Mammary epithelial cell (primary cell): ENCODE measurements at regions not wholly inside any gene's neighbourhood (a gene's known extent, or its start where the extent isn't known, plus 50 kb on each side); places are given as distances from the start of the nearest gene placed in this dataset.

Source experiments
- CTCF ChIP-seq, 2 donors: IDR thresholded peaks in 1 of 2; conservative IDR thresholded peaks in 1 of 2; 2 replicates each; pipeline ENCODE4 v1.5.1; 2011 to 2012; ENCODE audit warnings: inconsistent platforms in 2 of 2, low read length in 2 of 2, mild to moderate bottlenecking in 2 of 2, control low read depth in 1 of 2, low read depth in 1 of 2; ENCODE audit not compliant: insufficient read depth in 1 of 2; ENCODE audit errors: extremely low read depth in 1 of 2
- EZH2 ChIP-seq: IDR thresholded peaks from 2 replicates; pipeline ENCODE4 v1.6.1; 2012; ENCODE audit warnings: low read length, inconsistent platforms, borderline replicate concordance

- TF ChIP-seq CTCF (conservative IDR thresholded peaks at IDR 0.05 in 1 of 2, IDR thresholded peaks at IDR 0.05 in 1 of 2; ENCODE audit: extremely low read depth in 1 of 2, insufficient read depth in 1 of 2, low read depth in 1 of 2, low read length in 2 of 2) (no peak), EZH2 (no peak)
Measured at GRCh38 chr1:234681990-234682389, 72.0 kb upstream of the IRF2BP2 start.
